ENCODE measurements at regions not wholly inside any gene's neighbourhood (a gene's known extent, or its start where the extent isn't known, plus 50 kb on each side); places are given as distances from the start of the nearest gene placed in this dataset.
A peak's percentile ranks its signal among the peaks of the same experiment; 100 is the strongest.

GRCh38 chr3:147653367-147653923, 244.3 kb downstream of the ZIC1 start:
- Histone ChIP-seq H3K9me3 (no peaks in the 10 kb centered on the region), H3K27ac (replicated peaks in 1 of 4) (peak overlapping the region in 1 of 4 donors; percentile 35), H3K4me1 (peaks cover 14 to 36% (median 30%) of the 10 kb centered on the region in 4 donors), H3K36me3 (no peaks in the 10 kb centered on the region), H3K27me3 (no peaks in the 10 kb centered on the region), H3K4me3 (no peak overlapping the region)
- intact Hi-C loops (cut with DNase I), result no loop called here
- WGBS, result 85% methylated on average over 1 of the region's 1 CpG
- DNase-seq (ENCODE audit: extremely low spot score), result no peak
- TF ChIP-seq POLR2A (IDR thresholded peaks at IDR 0.05; ENCODE audit: low read depth), result no peak
- no peak for TF ChIP-seq CTCF (IDR thresholded peaks at IDR 0.05)

GRCh38 chr3:147654827-147655226, 245.7 kb downstream of the ZIC1 start:
- no peak overlapping the region for H3K4me3 ChIP-seq
- intact Hi-C loops (cut with DNase I), result no loop called here
- H3K9me3 ChIP-seq, result no peaks in the 10 kb centered on the region
- WGBS, result 62% methylated on average over 3 of the region's 3 CpGs
- no peaks in the 10 kb centered on the region for H3K27me3 ChIP-seq
- no peak for TF ChIP-seq POLR2A (IDR thresholded peaks at IDR 0.05; ENCODE audit: low read depth)
- TF ChIP-seq POLR2AphosphoS5 (IDR thresholded peaks at IDR 0.05), result no peak
- TF ChIP-seq EP300 (IDR thresholded peaks at IDR 0.05), result no peak
- TF ChIP-seq CTCF (IDR thresholded peaks at IDR 0.05), result no peak
- H3K27ac ChIP-seq (replicated peaks in 1 of 4), result no peak overlapping the region
- DNase-seq (ENCODE audit: extremely low spot score), result no peak
- no peaks in the 10 kb centered on the region for H3K36me3 ChIP-seq
- peaks cover 14 to 36% (median 30%) of the 10 kb centered on the region in 4 donors for H3K4me1 ChIP-seq

- no peaks in the 10 kb centered on the region for H3K9me3 ChIP-seq
- no peak overlapping the region for H3K4me3 ChIP-seq
- intact Hi-C loops (cut with DNase I), result no loop called here
- H3K4me1 ChIP-seq, result peaks cover 14 to 36% (median 30%) of the 10 kb centered on the region in 4 donors
- no peaks in the 10 kb centered on the region for H3K36me3 ChIP-seq
- H3K27ac ChIP-seq (replicated peaks in 1 of 4), result no peak overlapping the region
- DNase-seq (ENCODE audit: extremely low spot score), result no peak
- TF ChIP-seq EP300 (IDR thresholded peaks at IDR 0.05) (no peak), POLR2A (IDR thresholded peaks at IDR 0.05; ENCODE audit: low read depth) (no peak), CTCF (IDR thresholded peaks at IDR 0.05) (no peak), POLR2AphosphoS5 (IDR thresholded peaks at IDR 0.05) (no peak)
- H3K27me3 ChIP-seq, result no peaks in the 10 kb centered on the region
- WGBS, result 56% methylated on average over 2 of the region's 2 CpGs
These were observed 246.1 kb downstream of the ZIC1 start for GRCh38 chr3:147655236-147655635.

- no peak overlapping the region for H3K27ac ChIP-seq (replicated peaks in 1 of 4)
- H3K27me3 ChIP-seq, result no peaks in the 10 kb centered on the region
- no peaks in the 10 kb centered on the region for H3K36me3 ChIP-seq
- no peak for TF ChIP-seq CTCF (IDR thresholded peaks at IDR 0.05)
- no peak for TF ChIP-seq POLR2A (IDR thresholded peaks at IDR 0.05; ENCODE audit: low read depth)
- no peak for TF ChIP-seq POLR2AphosphoS5 (IDR thresholded peaks at IDR 0.05)
- no peak for TF ChIP-seq EP300 (IDR thresholded peaks at IDR 0.05)
- no peak for DNase-seq (ENCODE audit: extremely low spot score)
- intact Hi-C loops (cut with DNase I), result no loop called here
- no peaks in the 10 kb centered on the region for H3K9me3 ChIP-seq
- no peak overlapping the region for H3K4me3 ChIP-seq
- 67% methylated on average over 2 of the region's 2 CpGs for WGBS
- H3K4me1 ChIP-seq, result peaks cover 14 to 35% (median 28%) of the 10 kb centered on the region in 4 donors
These were observed 246.9 kb downstream of the ZIC1 start for GRCh38 chr3:147656023-147656422.

GRCh38 chr3:147661916-147662315, 252.8 kb downstream of the ZIC1 start:
- no peak for TF ChIP-seq POLR2AphosphoS5 (IDR thresholded peaks at IDR 0.05)
- TF ChIP-seq EP300 (IDR thresholded peaks at IDR 0.05), result no peak
- no peak for TF ChIP-seq POLR2A (IDR thresholded peaks at IDR 0.05; ENCODE audit: low read depth)
- no peak for TF ChIP-seq CTCF (IDR thresholded peaks at IDR 0.05)
- 73% methylated on average over 3 of the region's 3 CpGs for WGBS
- Histone ChIP-seq H3K9me3 (no peaks in the 10 kb centered on the region), H3K4me3 (no peak overlapping the region), H3K27me3 (no peaks in the 10 kb centered on the region), H3K4me1 (no peaks in the 10 kb centered on the region), H3K36me3 (no peaks in the 10 kb centered on the region), H3K27ac (replicated peaks in 1 of 4) (no peak overlapping the region)
- DNase-seq (ENCODE audit: extremely low spot score), result no peak
- intact Hi-C loops (cut with DNase I), result no loop called here
